Fibroblast of skin of abdomen (primary cell): ENCODE measurements at regions not wholly inside any gene's neighbourhood (a gene's known extent, or its start where the extent isn't known, plus 50 kb on each side); places are given as distances from the start of the nearest gene placed in this dataset.
"Not testable (repeated sequence)": the region's sequence is repeated elsewhere in the genome, so short reads cannot be mapped to it uniquely, and the experiment has no call there.

ENCODE experiments used
- DNase-seq: peaks from one replicate; pipeline ENCODE4 v3.0.0-alpha.2; 2013

GRCh38 chr3:40908612-40909011 lies 290.7 kb upstream of the CTNNB1 start:
- DNase-seq: no peak

- no peak for DNase-seq
These were observed 288.0 kb upstream of the CTNNB1 start for GRCh38 chr3:40911264-40911663.

GRCh38 chr3:40911928-40912327 lies 287.4 kb upstream of the CTNNB1 start:
- no peak for DNase-seq

GRCh38 chr3:40912461-40912860 lies 286.8 kb upstream of the CTNNB1 start:
- no peak for DNase-seq

- DNase-seq: no peak
These were observed 286.1 kb upstream of the CTNNB1 start for GRCh38 chr3:40913192-40913591.

- DNase-seq: no peak
These were observed 285.7 kb upstream of the CTNNB1 start for GRCh38 chr3:40913641-40914040.

- DNase-seq: no peak
These were observed 284.8 kb upstream of the CTNNB1 start for GRCh38 chr3:40914475-40914874.

- DNase-seq: no peak
These were observed 283.9 kb upstream of the CTNNB1 start for GRCh38 chr3:40915346-40915865.

GRCh38 chr3:40920041-40920440 lies 279.3 kb upstream of the CTNNB1 start:
- peak; percentile 5 for DNase-seq

GRCh38 chr3:40921251-40921650 lies 278.1 kb upstream of the CTNNB1 start:
- no peak for DNase-seq

- no peak for DNase-seq
These were observed 276.2 kb upstream of the CTNNB1 start for GRCh38 chr3:40923143-40923542.

GRCh38 chr3:40923651-40924050 lies 275.7 kb upstream of the CTNNB1 start:
- DNase-seq: no peak

- DNase-seq: no peak
These were observed 274.7 kb upstream of the CTNNB1 start for GRCh38 chr3:40924559-40925141.

- no peak for DNase-seq
These were observed 274.1 kb upstream of the CTNNB1 start for GRCh38 chr3:40925231-40925630.

- no peak for DNase-seq
These were observed 269.2 kb upstream of the CTNNB1 start for GRCh38 chr3:40930131-40930538.

GRCh38 chr3:40930756-40931155 lies 268.5 kb upstream of the CTNNB1 start:
- no peak for DNase-seq

- no peak for DNase-seq
These were observed 260.7 kb upstream of the CTNNB1 start for GRCh38 chr3:40938591-40938990.

GRCh38 chr3:40939030-40939740 lies 260.1 kb upstream of the CTNNB1 start:
- DNase-seq: no peak

GRCh38 chr3:40939741-40940130 lies 259.6 kb upstream of the CTNNB1 start:
- no peak for DNase-seq

GRCh38 chr3:40940651-40941050 lies 258.7 kb upstream of the CTNNB1 start:
- no peak for DNase-seq

- DNase-seq: not testable (repeated sequence)
These were observed 252.3 kb upstream of the CTNNB1 start for GRCh38 chr3:40947022-40947421.

GRCh38 chr3:40949347-40949746 lies 250.0 kb upstream of the CTNNB1 start:
- peak; percentile 17 for DNase-seq

GRCh38 chr3:40951636-40952035 lies 247.7 kb upstream of the CTNNB1 start:
- DNase-seq: peak; percentile 84

- DNase-seq: no peak
These were observed 238.0 kb upstream of the CTNNB1 start for GRCh38 chr3:40961104-40961857.
